Neuronal stem cell (in vitro differentiated cells): ENCODE measurements at regions not wholly inside any gene's neighbourhood (a gene's known extent, or its start where the extent isn't known, plus 50 kb on each side); places are given as distances from the start of the nearest gene placed in this dataset.

Experiments
- DNase-seq: peaks from one replicate; pipeline ENCODE4 v3.0.0-alpha.2; 2013; ENCODE audit warnings: low spot score
- H2AFZ ChIP-seq: one replicate; pipeline ENCODE4 v1.6.1; 2013; ENCODE audit warnings: mild to moderate bottlenecking, low read length, inconsistent platforms
- H2AK5ac ChIP-seq: 2 replicates; pipeline ENCODE4 v1.6.1; 2013; ENCODE audit warnings: low read depth, mild to moderate bottlenecking, inconsistent platforms, low read length, moderate library complexity, mixed read lengths
- H2BK120ac ChIP-seq: 2 replicates; pipeline ENCODE4 v1.6.1; 2013; ENCODE audit warnings: low read depth, mild to moderate bottlenecking, inconsistent platforms, low read length, moderate library complexity, mixed read lengths
- H2BK12ac ChIP-seq: one replicate; pipeline ENCODE4 v1.6.1; 2013; ENCODE audit warnings: low read length, inconsistent platforms
- H2BK15ac ChIP-seq: 2 replicates; pipeline ENCODE4 v1.6.1; 2013; ENCODE audit warnings: mild to moderate bottlenecking, low read length, inconsistent platforms, mixed read lengths
- H2BK5ac ChIP-seq: one replicate; pipeline ENCODE4 v1.6.1; 2013; ENCODE audit warnings: inconsistent platforms, mild to moderate bottlenecking, low read length, moderate library complexity
- H3K14ac ChIP-seq: one replicate; pipeline ENCODE4 v1.6.1; 2013; ENCODE audit warnings: low read length, inconsistent platforms
- H3K18ac ChIP-seq: 2 replicates; pipeline ENCODE4 v1.6.1; 2013; ENCODE audit warnings: low read length, inconsistent platforms
- H3K23ac ChIP-seq: 2 replicates; pipeline ENCODE4 v1.6.1; 2013; ENCODE audit warnings: low read depth, mild to moderate bottlenecking, mixed read lengths, low read length, inconsistent platforms; ENCODE audit not compliant: poor library complexity
- H3K27ac ChIP-seq: replicated peaks from 3 replicates; pipeline ENCODE4 v1.5.1; 2013; ENCODE audit warnings: low read length, inconsistent platforms
- H3K27me3 ChIP-seq, 3 experiments: 2 replicates each; pipeline ENCODE4 v1.6.1; 2013; ENCODE audit warnings: low read length in 3 of 3, mild to moderate bottlenecking in 2 of 3, inconsistent platforms in 1 of 3, low read depth in 1 of 3, mixed read lengths in 1 of 3, moderate library complexity in 1 of 3; ENCODE audit not compliant: control insufficient read depth in 3 of 3, insufficient read depth in 3 of 3
- H3K36me3 ChIP-seq, 2 donors: replicated peaks in 1 of 2; 2 replicates each; pipeline ENCODE4 v1.6.1; 2013; ENCODE audit warnings: low read length in 2 of 2; ENCODE audit not compliant: control insufficient read depth in 2 of 2, insufficient read depth in 2 of 2
- H3K4ac ChIP-seq: 2 replicates; pipeline ENCODE4 v1.6.1; 2013; ENCODE audit warnings: inconsistent platforms, mild to moderate bottlenecking, low read length, moderate library complexity
- H3K4me1 ChIP-seq, 2 donors: 1 replicate in 1 of 2; 2 replicates in 1 of 2; pipeline ENCODE4 v1.6.1; 2013; ENCODE audit warnings: low read length in 2 of 2, low read depth in 1 of 2; ENCODE audit not compliant: control insufficient read depth in 2 of 2, insufficient read depth in 1 of 2
- H3K4me2 ChIP-seq: one replicate; pipeline ENCODE4 v1.6.1; 2013; ENCODE audit warnings: mild to moderate bottlenecking, low read length, inconsistent platforms; ENCODE audit not compliant: insufficient read depth, poor library complexity, severe bottlenecking
- H3K4me3 ChIP-seq, 2 donors: 2 replicates each; pipeline ENCODE4 v1.5.1; 2013; ENCODE audit warnings: low read length in 2 of 2, mild to moderate bottlenecking in 2 of 2, inconsistent platforms in 1 of 2, moderate library complexity in 1 of 2
- H3K79me1 ChIP-seq: one replicate; pipeline ENCODE4 v1.6.1; 2013; ENCODE audit warnings: low read depth, mild to moderate bottlenecking, inconsistent platforms, low read length, moderate library complexity
- H3K9ac ChIP-seq: one replicate; pipeline ENCODE4 v1.6.1; 2013; ENCODE audit warnings: mild to moderate bottlenecking, low read depth, low read length, inconsistent platforms; ENCODE audit not compliant: poor library complexity
- H3K9me3 ChIP-seq, 2 donors: replicated peaks in 1 of 2; 2 replicates each; pipeline versions ENCODE3 to v1.6.1; 2013; ENCODE audit warnings: low read length in 2 of 2, mild to moderate bottlenecking in 2 of 2, inconsistent platforms in 1 of 2, low read depth in 1 of 2, mixed read lengths in 1 of 2, moderate library complexity in 1 of 2; ENCODE audit not compliant: control insufficient read depth in 2 of 2, insufficient read depth in 1 of 2
- H4K8ac ChIP-seq: one replicate; pipeline ENCODE4 v1.6.1; 2013; ENCODE audit warnings: low read depth, mild to moderate bottlenecking, inconsistent platforms, low read length, moderate library complexity
- H4K91ac ChIP-seq: one replicate; pipeline ENCODE4 v1.6.1; 2013; ENCODE audit warnings: low read length, low read depth, mild to moderate bottlenecking, inconsistent platforms; ENCODE audit not compliant: poor library complexity
- WGBS, 2 donors: extraction: QIAGEN DNeasy Blood & Tissue Kit; methylation state at CpG; one replicate each; pipeline ENCODE4 v1.1.7; 2013; ENCODE audit warnings: missing lambda C conversion rate in 2 of 2, mixed read lengths in 1 of 2; ENCODE audit not compliant: insufficient read length in 2 of 2, insufficient replicate concordance in 1 of 2; ENCODE audit errors: extremely low coverage in 2 of 2; 5-methylcytosine and 5-hydroxymethylcytosine counted together

GRCh38 chr18:10286580-10287150, 167.8 kb upstream of the APCDD1 start:
- Histone ChIP-seq H4K8ac (no peak overlapping the region), H3K9me3 (peaks cover 2 to 10% of the 10 kb centered on the region in 2 donors), H4K91ac (no peak overlapping the region), H3K4me2 (no peak overlapping the region), H3K36me3 (no peaks in the 10 kb centered on the region), H3K4ac (no peak overlapping the region), H3K23ac (no peak overlapping the region), H3K14ac (no peak overlapping the region), H3K18ac (no peak overlapping the region), H2AFZ (no peak overlapping the region), H3K4me1 (no peaks in the 10 kb centered on the region), H2BK15ac (no peak overlapping the region), H3K27ac (no peak overlapping the region), H3K79me1 (no peaks in the 10 kb centered on the region), H2BK120ac (no peak overlapping the region), H2BK12ac (no peak overlapping the region), H2BK5ac (no peak overlapping the region), H2AK5ac (no peak overlapping the region), H3K27me3 (no peaks in the 10 kb centered on the region), H3K9ac (no peak overlapping the region), H3K4me3 (no peak overlapping the region)
- no CpG with 5 or more reads among the region's 8 CpGs for WGBS, 2 donors
- no peak for DNase-seq

DNA sequence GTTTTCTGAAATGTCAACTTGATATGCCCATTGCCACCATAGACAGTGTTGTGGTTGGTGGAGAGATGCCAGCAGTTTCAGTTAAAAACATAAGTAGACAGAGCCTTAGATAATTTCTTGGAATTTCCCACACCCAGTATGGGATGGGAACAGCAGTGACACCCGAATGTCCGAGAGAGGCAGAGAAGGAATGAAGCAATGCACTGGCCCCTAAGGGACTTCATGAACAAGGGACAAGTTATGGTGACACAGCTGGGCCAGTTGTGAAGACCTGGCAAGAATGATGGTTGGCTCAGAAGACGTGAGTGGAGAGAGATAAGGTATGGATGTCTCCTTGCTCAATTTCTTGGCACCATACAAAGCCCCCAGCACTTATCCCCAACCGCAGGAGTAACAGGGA, 165.2 kb upstream of the APCDD1 start:
- Histone ChIP-seq H3K27me3 (no peaks in the 10 kb centered on the region), H3K9ac (no peak overlapping the region), H2BK15ac (no peak overlapping the region), H3K4me3 (no peak overlapping the region), H4K8ac (no peak overlapping the region), H4K91ac (no peak overlapping the region), H2BK12ac (no peak overlapping the region), H3K4ac (no peak overlapping the region), H3K18ac (no peak overlapping the region), H2BK5ac (no peak overlapping the region), H3K9me3 (peaks cover 2 to 10% of the 10 kb centered on the region in 2 donors), H2BK120ac (no peak overlapping the region), H2AFZ (no peak overlapping the region), H3K36me3 (no peaks in the 10 kb centered on the region), H3K27ac (no peak overlapping the region), H3K4me1 (peaks cover 0 to 2% of the 10 kb centered on the region in 2 donors), H3K23ac (no peak overlapping the region), H3K14ac (no peak overlapping the region), H3K4me2 (no peak overlapping the region), H3K79me1 (no peaks in the 10 kb centered on the region), H2AK5ac (no peak overlapping the region)
- no peak for DNase-seq
- no CpG with 5 or more reads among the region's 4 CpGs for WGBS, 2 donors

GRCh38 chr18:10289951-10290637, 164.3 kb upstream of the APCDD1 start:
- no peak overlapping the region for H2BK12ac ChIP-seq
- no peak overlapping the region for H3K27ac ChIP-seq
- no peak overlapping the region for H4K91ac ChIP-seq
- H3K4ac ChIP-seq = no peak overlapping the region
- H4K8ac ChIP-seq = no peak overlapping the region
- no peak for DNase-seq
- WGBS, 2 donors = no CpG with 5 or more reads among the region's 7 CpGs
- H3K14ac ChIP-seq = no peak overlapping the region
- H3K9ac ChIP-seq = no peak overlapping the region
- peaks cover 2 to 10% of the 10 kb centered on the region in 2 donors for H3K9me3 ChIP-seq
- H2BK120ac ChIP-seq = no peak overlapping the region
- peak overlapping the region; percentile 61 for H2AFZ ChIP-seq
- H3K27me3 ChIP-seq = peaks cover 0 to 6% (median 0%) of the 10 kb centered on the region in 3 experiments
- H3K18ac ChIP-seq = no peak overlapping the region
- no peaks in the 10 kb centered on the region for H3K79me1 ChIP-seq
- no peaks in the 10 kb centered on the region for H3K36me3 ChIP-seq
- no peak overlapping the region for H3K4me2 ChIP-seq
- no peak overlapping the region for H3K4me3 ChIP-seq
- no peak overlapping the region for H2AK5ac ChIP-seq
- H2BK15ac ChIP-seq = no peak overlapping the region
- no peak overlapping the region for H3K23ac ChIP-seq
- H2BK5ac ChIP-seq = no peak overlapping the region
- H3K4me1 ChIP-seq = peaks cover 0 to 2% of the 10 kb centered on the region in 2 donors

DNA sequence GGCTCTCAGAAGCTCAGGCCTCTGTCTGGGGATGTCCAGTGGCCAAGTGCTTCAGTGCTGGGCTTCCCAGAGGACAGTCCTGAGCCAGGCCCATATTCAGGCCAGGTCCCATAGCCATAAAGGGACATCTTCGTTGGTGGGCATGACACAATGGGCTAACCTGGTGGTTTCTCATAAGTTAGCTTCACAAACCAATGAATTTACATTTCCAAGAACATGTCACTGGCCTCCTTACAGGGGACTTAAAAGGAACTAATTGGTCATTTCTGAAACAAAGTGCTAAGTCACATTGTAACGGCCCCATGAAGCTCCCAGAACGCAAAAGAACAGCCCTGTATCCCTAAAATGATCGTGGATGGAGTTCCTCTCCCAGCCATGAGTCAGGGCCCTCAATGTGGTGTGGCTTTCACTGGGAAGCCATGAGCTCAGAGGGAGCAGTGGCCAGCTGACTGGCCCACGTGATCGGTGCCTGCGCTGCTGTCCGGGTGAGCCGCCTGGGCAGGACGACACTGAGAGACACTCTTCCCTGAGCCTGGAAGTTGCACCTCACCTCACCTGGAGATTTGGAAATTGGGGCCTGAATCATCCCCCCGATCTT, 163.7 kb upstream of the APCDD1 start:
- WGBS, 2 donors = no CpG with 5 or more reads among the region's 11 CpGs
- no peaks in the 10 kb centered on the region for H3K36me3 ChIP-seq
- H2BK5ac ChIP-seq = no peak overlapping the region
- H3K4me2 ChIP-seq = no peak overlapping the region
- H3K79me1 ChIP-seq = no peaks in the 10 kb centered on the region
- peak overlapping the region; percentile 68 for H3K18ac ChIP-seq
- peaks cover 2 to 10% of the 10 kb centered on the region in 2 donors for H3K9me3 ChIP-seq
- no peak overlapping the region for H3K4me3 ChIP-seq
- H2BK12ac ChIP-seq = no peak overlapping the region
- H3K4me1 ChIP-seq = peaks cover 0 to 2% of the 10 kb centered on the region in 2 donors
- no peak overlapping the region for H2BK15ac ChIP-seq
- H3K4ac ChIP-seq = no peak overlapping the region
- H3K9ac ChIP-seq = no peak overlapping the region
- H3K27ac ChIP-seq = no peak overlapping the region
- H4K8ac ChIP-seq = no peak overlapping the region
- H2BK120ac ChIP-seq = no peak overlapping the region
- peak overlapping the region; percentile 61 for H2AFZ ChIP-seq
- no peak overlapping the region for H3K14ac ChIP-seq
- H3K27me3 ChIP-seq = peaks cover 0 to 12% (median 0%) of the 10 kb centered on the region in 3 experiments
- no peak overlapping the region for H3K23ac ChIP-seq
- H2AK5ac ChIP-seq = no peak overlapping the region
- no peak for DNase-seq
- H4K91ac ChIP-seq = no peak overlapping the region
